ENCODE measurements at regions not wholly inside any gene's neighbourhood (a gene's known extent, or its start where the extent isn't known, plus 50 kb on each side); places are given as distances from the start of the nearest gene placed in this dataset.

GRCh38 chr18:23388357-23388756, 64.7 kb upstream of the RIOK3 start:
- DNase-seq = no peak

DNA sequence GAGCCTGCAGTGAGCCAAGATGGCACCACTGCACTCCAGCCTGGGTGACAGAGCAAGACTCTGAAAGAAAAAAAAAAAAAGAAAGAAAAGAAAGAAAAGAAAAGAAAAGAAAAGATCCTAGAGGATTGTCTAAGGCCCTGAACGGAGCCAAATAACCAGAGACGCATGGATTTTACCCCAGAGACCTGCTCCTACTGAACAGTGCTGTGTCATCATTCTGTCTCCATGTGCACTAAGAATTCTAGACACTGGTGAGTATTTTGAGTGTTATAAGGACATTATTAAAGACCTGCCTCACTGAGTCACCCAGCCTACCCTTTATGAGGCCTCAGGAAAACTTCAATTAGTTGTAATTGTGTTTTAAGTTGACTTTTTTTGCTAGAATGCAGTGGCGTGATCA, 61.9 kb upstream of the RIOK3 start:
- no peak for DNase-seq

- DNase-seq = no peak
Measured at GRCh38 chr18:23397907-23398306, 55.2 kb upstream of the RIOK3 start.

GRCh38 chr18:23398401-23398800, 54.7 kb upstream of the RIOK3 start:
- no peak for DNase-seq

DNA sequence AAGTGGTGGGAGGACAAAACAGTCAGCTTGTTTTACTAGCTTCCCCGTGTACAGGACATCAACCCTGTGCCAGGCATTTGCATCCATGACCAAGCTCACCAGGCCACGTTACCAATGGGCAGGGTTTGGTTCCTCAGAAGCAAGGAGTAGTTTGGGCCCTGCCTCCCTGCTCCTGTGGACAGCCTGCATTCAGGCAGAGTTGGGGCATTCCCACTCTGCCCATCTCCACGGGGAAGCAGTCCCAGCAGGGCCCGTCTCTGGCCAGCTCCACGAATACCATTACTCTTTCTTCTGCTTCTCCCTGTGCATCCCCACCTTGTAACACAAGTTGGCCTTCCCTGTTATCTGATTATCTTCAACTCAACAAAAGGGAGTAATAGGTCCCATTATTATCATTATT, 54.0 kb upstream of the RIOK3 start:
- DNase-seq = no peak

- no peak for DNase-seq
Measured at GRCh38 chr18:23400918-23401317, 52.2 kb upstream of the RIOK3 start.

DNA sequence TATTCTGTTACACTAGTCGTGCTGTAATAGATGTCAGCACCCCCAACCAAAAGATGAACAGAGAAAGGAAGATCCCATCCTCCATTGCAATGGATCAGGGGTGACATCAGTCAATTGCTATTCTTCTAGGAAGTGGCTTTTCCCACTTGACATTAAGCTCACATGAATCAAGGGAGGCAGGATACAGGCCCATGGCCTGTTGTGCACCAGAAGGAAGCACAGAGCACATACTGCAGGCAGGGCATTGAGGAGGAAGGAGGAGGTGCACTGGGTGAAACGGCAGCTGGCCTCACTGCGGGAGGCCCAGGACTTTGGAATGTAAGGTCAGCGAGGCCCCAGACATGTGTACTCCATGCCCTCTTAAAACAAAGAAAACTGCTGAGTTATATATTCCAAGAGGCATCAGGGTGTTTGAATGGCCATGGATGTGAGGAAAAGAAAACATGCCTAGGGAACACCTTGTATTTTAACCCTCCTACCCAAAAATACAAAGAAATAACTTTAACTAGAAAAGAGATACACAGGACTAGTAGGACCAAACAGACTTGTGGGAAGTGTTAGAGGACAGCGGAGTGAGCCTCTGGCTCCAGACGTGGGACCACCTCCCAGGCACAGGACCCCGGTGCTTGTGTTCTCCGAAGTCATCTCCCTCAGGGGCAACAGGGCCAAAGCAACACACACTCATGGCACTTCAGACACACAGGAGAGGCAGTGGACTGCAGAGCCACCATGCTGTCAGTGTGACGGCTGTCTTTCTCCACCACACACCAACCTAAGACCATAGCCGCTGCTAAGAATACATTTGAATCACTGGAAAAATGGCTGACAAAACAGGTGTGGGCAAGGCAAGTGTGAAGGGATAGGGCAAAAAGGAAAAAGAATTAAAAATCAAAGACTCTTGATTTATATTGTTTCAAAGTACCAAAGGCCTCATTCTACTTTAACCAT, 51.4 kb upstream of the RIOK3 start:
- peak; percentile 86 for DNase-seq

All from NCI-H524 treated with DMSO at 0.1 percent for 48 hours (cell line).